ENCODE measurements at regions not wholly inside any gene's neighbourhood (a gene's known extent, or its start where the extent isn't known, plus 50 kb on each side); places are given as distances from the start of the nearest gene placed in this dataset.

GRCh38 chr1:29639741-29640427 is 403.6 kb downstream of the PTPRU start:
- no peak for DNase-seq

- DNase-seq, result no peak
Measured at GRCh38 chr1:29639156-29639736, 402.9 kb downstream of the PTPRU start.

- DNase-seq, result no peak
Measured at GRCh38 chr1:29638281-29638680, 402.0 kb downstream of the PTPRU start.

GRCh38 chr1:29636936-29637335 is 400.6 kb downstream of the PTPRU start:
- DNase-seq, result no peak

GRCh38 chr1:29635501-29636263 is 399.4 kb downstream of the PTPRU start:
- DNase-seq, result no peak

DNA sequence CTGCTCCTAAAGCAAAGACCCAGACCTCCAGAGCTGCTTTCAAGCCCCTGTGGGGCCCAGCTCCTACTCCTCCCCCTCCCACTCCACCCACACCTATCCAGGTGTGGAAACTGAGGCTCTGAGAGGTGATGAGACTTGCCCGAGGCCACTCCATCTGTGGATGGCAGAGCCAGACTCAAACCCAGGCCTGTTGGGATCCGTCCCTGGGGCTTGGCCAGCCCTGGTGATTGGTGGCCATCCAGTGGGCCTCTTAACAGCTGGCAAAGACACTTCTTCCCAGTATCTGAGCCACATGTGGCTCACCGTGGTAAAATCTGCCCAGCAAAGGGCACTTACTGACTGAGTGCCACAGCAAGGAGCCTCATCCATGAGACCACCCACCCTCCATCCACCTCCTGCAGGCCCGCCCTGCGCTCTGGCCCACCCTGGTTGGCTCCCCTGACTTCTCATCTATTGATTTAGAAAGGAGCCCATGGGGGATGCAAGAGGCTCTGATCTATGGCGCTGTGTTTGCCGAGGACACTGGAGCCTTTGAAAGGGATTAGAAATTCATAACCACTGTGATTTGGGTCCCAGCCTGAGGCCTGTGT is 398.5 kb downstream of the PTPRU start:
- DNase-seq, result no peak

GRCh38 chr1:29634324-29634723 is 398.0 kb downstream of the PTPRU start:
- no peak for DNase-seq

DNA sequence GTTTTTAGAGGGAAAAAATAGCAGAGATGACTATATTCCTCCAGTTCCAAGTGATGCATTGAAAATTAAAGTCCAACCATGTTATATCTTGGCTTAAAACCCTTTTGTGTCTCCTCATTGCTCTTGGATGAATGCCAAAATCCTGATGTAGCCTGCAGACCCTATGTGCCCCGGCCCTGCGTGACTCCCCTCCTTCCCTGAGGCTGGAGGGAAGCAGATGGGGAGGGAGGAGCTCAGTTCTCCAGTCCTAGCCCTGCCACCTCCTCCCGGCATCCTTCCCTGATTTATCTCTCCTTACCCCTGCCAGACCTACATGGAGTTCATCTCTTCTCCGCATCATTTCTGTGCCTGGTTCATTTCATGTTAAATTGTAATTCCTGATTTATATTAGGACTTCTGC is 397.4 kb downstream of the PTPRU start:
- no peak for DNase-seq

DNA sequence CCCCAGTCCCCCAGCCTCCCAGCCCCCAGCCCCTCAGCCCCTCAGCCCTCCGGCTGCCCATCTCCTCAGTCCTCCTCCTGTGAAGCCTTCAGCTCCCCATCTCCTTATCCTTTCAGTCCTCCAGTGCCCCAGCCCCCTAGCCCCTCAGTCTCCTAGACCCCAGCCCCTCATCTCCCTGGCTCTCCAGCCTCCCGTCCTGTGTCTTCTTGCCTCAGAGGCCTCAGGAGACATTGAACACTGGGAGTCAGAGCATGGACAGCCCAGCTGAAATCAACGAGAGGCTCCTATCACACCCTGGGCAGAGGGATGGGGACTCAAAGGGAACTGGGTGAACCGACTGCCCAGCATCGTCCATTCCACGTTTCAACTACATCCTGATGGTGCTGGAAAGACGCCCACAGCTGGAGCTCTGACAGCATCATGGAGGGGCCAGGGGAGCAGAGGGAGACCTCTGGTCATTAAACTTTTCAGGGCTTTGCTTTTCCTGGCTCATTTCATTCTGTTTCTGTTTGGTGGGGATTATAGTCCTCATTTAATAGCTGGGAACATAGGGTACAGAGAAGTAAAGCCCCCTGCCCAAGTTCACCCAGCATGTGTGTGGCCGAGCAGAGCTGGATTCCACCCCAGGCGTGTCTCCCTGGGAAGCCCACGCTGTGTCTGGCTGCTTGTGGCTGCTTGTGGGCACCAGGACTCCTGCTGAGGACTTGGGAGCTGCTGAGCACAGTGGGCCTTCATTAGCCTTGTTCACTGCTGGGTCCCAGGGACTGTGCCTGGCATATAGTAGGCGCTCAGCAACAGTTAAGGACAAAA is 396.7 kb downstream of the PTPRU start:
- no peak for DNase-seq

DNA sequence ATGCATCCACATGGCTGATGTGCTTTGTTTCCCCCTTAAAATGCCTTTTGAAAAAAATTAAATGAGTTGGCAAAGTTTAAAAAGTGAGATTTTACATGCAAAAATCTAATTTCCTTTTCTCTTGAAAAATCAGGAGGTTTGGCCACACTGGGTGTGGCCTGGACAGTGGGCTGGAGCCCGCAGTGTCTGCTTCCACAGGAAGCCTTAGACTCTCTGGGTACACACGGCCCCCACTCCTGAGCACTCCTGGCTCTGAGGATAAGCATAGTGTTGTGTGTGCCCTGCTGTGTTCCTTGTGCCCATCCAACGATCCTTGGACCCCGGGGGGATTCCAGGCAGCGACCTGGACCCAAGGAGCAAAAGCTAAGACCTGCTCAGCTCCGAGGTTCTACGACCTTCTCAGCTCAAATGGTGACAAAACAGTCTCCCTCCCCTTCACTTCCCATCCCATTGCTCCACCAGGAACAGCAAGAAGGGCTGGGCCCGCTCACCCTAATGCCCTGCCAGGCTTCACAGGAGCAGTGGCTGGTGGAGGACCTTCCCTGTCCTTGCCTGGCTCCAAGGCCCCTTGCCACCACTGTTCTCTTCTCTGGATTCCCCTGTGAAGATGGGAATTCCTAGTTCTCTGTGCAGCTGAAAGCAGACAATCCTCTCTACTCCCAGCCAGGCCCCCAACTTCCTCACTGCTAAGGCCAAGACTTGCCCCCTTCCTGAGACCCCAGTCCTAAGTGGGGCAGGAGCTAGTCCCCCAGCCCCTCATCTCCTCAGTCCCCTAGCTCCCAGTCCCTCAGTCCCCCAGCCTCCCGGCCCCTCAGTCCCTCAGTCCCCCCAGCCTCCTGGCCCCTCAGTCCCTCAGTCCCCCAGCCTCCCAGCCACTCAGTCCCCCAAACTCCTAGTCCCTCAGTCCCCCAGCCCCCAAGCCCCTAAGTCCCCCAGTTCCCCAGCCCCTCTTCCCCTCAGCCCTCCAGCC is 395.8 kb downstream of the PTPRU start:
- DNase-seq, result no peak

DNA sequence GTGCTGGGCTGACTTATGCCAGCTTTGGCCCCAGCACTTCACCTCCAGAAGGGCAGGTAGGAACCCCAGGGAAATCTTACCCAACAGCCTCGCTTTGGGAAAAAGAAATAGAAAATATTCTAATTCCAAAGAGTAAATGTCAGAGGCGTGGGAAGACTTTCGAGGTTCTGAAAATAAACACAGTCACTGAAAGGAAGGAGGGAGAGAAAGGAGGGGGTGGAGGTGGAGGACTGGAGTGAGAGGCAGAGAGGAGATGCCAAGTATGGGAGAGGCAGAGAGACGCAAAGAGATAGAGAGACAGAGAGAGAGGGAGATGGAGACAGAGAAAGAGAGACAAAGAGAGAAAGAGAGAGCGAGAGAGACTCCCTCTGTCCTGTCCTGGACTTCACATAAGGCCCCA is 395.0 kb downstream of the PTPRU start:
- DNase-seq, result no peak

- DNase-seq, result no peak
Measured at GRCh38 chr1:29630756-29631155, 394.4 kb downstream of the PTPRU start.

DNA sequence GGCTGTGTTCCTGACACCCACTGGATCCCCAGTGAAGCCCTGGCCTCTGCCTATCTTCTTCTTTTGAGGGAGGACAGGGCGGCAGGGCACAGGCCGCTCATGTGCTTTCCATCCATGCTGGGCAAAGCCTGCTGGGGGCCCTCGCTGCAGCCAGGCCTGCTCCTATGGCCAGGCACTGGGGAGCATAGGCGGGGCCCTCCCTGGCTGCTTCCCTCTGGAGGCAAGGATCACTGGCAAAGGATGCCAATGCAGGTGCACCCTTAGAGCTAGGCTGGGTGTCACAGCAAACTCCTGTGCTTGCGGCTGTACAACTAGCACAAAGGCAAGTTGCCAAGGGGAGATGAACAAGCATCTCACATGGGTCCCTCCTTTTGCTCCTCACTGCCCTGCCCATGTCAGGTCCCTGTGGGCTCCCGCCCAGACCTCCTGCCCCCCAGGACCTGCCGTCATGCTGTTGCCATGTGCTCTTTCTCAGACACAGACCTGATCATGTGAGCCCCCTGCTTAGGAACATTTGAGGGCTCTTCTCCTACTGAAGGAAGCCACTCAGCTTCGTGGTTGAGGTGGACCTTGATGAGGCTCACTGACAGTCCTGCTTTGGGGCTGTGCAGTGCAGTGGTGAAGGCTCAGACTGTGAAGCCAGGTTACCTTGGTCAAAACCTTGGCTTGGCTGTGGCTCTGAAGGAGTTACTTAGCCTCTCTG is 393.6 kb downstream of the PTPRU start:
- DNase-seq, result no peak

GRCh38 chr1:29629401-29629800 is 393.1 kb downstream of the PTPRU start:
- DNase-seq, result no peak

DNA sequence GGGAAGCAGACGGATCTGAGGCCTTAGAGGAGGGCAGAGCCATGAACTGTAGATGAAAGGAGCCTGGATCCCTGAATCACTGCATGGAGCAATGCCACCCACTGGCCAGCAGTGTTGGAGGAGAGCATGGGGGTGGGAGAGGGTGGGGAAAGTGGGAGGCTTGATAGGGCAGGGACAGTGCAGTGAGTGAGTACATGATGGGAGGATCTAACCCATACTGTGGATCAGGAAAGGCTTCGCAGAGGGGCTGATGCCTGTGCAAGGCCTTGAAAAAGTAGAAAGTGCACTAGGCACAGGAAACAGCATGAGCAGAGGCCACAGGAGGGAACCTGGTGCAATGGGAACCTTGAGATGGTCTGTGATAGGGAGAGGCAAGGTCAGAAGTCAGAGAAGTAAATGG is 391.9 kb downstream of the PTPRU start:
- no peak for DNase-seq

- DNase-seq, result no peak
Measured at GRCh38 chr1:29626726-29627125, 390.4 kb downstream of the PTPRU start.

DNA sequence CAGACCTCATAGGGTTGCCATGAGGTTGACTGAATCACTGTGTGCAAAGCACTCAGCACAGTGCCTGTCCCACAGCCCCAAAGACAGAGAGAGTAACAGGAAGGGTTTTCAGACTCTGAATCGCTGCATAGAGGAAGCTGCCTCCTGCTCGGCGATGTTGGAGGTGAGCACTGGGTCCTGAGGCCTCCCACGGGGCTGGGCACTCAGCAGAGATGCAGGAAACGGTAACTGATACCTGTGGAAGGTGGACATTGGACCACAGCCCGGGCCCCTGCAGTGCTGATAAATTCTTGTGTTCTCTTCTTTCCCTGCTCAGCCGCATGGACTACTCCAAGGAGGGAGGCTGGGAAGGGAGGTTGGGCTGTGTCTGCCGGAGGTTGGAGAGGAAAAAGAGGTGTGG is 389.7 kb downstream of the PTPRU start:
- no peak for DNase-seq

- DNase-seq, result no peak
Measured at GRCh38 chr1:29625084-29625420, 388.7 kb downstream of the PTPRU start.

DNA sequence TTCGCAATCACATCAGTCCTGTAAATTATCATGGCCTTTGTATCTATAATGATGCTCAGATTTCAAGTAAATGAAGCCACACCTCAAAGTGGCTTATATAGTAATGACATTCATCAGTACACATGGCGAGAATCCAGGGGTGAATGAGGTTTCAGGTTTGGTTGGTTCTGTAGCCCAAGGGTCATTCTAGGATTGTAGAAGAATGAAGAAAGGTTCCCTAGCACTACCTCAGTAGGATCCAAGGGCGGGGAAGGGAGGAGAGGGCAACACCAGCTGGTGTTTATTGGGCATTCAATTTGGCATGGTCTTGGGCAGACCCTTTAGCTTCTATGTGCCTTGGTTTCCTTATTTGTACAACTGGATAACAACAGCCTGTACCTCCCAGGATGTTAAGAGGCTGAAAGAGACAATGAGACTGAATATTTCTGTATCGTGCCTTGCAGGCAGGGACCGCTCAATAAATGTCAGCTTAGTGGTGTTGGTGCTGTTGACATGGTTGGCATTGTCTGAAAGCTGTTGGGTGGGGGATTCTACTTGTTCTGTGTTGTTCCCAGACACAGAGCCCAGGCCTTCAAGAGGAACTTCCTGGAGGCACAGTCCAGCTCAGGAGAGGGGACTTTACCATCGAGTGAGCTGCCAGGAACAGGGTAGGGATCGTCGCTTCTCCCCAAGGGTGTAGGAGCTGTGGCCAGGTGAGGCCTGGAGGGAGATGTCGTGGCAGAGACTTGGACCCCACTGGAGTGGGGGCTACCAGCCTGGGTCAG is 388.2 kb downstream of the PTPRU start:
- no peak for DNase-seq

DNA sequence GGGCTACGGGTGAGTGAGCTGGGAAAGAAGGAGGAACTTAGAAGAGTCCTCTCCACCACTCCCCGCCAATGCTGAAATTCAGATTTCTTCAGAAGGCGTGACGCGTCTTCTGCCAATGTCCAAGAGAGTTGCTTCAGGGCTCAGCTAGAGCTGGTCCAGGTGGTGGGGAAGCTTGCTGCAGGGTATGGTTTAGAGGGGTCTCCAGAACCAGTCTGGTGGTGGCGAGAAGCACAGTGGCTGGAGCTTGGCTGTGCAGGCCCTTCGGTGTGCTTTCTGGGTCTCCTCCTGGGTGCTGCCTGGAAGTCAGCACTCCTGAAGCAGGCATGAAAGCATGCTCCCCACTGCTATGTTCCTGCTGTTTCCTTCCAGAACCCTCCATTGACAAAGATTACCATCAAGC is 387.2 kb downstream of the PTPRU start:
- DNase-seq, result no peak
